ENCODE measurements at regions not wholly inside any gene's neighbourhood (a gene's known extent, or its start where the extent isn't known, plus 50 kb on each side); places are given as distances from the start of the nearest gene placed in this dataset.

DNA sequence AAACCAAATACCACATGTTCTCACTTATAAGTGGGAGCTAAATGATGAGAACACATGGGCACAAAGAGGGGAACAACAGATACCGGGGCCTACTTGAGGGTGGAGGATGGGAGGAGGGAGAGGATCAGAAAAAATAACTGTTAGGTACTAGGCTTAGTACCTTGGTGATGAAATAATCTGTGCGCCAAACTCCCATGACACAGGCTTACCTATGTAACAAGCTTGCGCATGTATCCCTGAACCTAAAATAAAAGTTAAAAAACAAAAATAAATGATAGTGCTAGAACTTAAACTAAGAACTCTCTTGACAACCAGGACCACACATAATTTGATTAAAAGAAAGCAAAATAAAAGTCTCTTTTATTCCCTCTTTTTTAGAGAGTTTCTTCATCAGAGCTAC lies 150.6 kb downstream of the CHIC2 start:
- H3K9me3 ChIP-seq, result no peaks in the 10 kb centered on the region
- no peaks in the 10 kb centered on the region for H3K9me2 ChIP-seq
- H3F3A ChIP-seq (replicated peaks; ENCODE audit: insufficient read depth), result peaks cover 31% of the 10 kb centered on the region
- H3K4me3 ChIP-seq (ENCODE audit: low read depth in 2 of 2, low read length in 1 of 2), result no peak overlapping the region
- DNase-seq, result no peak
- CTCF ChIA-PET, result interaction anchor here (0.7 to 13.4 kb wide), 6 partner anchors 16 to 319 kb away, joined by 3 to 152 read pairs (median 8); no protein-coding TSS in a partner anchor
- TF ChIP-seq, protein P1, sequence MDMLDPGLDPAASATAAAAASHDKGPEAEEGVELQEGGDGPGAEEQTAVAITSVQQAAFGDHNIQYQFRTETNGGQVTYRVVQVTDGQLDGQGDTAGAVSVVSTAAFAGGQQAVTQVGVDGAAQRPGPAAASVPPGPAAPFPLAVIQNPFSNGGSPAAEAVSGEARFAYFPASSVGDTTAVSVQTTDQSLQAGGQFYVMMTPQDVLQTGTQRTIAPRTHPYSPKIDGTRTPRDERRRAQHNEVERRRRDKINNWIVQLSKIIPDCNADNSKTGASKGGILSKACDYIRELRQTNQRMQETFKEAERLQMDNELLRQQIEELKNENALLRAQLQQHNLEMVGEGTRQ (IDR thresholded peaks at IDR 0.05; ENCODE audit: borderline replicate concordance, low read depth, low read length), result no peak
- TF ChIP-seq, protein P2, sequence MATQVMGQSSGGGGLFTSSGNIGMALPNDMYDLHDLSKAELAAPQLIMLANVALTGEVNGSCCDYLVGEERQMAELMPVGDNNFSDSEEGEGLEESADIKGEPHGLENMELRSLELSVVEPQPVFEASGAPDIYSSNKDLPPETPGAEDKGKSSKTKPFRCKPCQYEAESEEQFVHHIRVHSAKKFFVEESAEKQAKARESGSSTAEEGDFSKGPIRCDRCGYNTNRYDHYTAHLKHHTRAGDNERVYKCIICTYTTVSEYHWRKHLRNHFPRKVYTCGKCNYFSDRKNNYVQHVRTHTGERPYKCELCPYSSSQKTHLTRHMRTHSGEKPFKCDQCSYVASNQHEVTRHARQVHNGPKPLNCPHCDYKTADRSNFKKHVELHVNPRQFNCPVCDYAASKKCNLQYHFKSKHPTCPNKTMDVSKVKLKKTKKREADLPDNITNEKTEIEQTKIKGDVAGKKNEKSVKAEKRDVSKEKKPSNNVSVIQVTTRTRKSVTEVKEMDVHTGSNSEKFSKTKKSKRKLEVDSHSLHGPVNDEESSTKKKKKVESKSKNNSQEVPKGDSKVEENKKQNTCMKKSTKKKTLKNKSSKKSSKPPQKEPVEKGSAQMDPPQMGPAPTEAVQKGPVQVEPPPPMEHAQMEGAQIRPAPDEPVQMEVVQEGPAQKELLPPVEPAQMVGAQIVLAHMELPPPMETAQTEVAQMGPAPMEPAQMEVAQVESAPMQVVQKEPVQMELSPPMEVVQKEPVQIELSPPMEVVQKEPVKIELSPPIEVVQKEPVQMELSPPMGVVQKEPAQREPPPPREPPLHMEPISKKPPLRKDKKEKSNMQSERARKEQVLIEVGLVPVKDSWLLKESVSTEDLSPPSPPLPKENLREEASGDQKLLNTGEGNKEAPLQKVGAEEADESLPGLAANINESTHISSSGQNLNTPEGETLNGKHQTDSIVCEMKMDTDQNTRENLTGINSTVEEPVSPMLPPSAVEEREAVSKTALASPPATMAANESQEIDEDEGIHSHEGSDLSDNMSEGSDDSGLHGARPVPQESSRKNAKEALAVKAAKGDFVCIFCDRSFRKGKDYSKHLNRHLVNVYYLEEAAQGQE (IDR thresholded peaks at IDR 0.05; ENCODE audit: low read depth, low read length), result no peak
- TF ChIP-seq TEAD4 (IDR thresholded peaks at IDR 0.05; ENCODE audit: borderline replicate concordance, insufficient read depth) (no peak), NFIC (IDR thresholded peaks at IDR 0.05; ENCODE audit: borderline replicate concordance) (no peak), RXRA (IDR thresholded peaks at IDR 0.05; ENCODE audit: borderline replicate concordance, low read depth) (no peak), JUND (IDR thresholded peaks at IDR 0.05) (no peak), SIN3A (IDR thresholded peaks at IDR 0.05; ENCODE audit: borderline replicate concordance, low read depth, low read length) (no peak), RCOR1 (IDR thresholded peaks at IDR 0.05; ENCODE audit: low read length) (no peak), PBX3 (IDR thresholded peaks at IDR 0.05) (no peak), GATA2 (CRISPR knock-in tag; IDR thresholded peaks at IDR 0.05) (no peak), EZH2phosphoT487 (IDR thresholded peaks at IDR 0.05; ENCODE audit: borderline replicate concordance, low read depth) (no peak), GABPA (IDR thresholded peaks at IDR 0.05; ENCODE audit: low read depth) (no peak), ELF1 (IDR thresholded peaks at IDR 0.05) (no peak), TAF1 (IDR thresholded peaks at IDR 0.05; ENCODE audit: borderline replicate concordance, low read depth, low read length) (no peak), FOXM1 (IDR thresholded peaks at IDR 0.05; ENCODE audit: low read depth) (no peak)
- TF ChIP-seq, protein P3, sequence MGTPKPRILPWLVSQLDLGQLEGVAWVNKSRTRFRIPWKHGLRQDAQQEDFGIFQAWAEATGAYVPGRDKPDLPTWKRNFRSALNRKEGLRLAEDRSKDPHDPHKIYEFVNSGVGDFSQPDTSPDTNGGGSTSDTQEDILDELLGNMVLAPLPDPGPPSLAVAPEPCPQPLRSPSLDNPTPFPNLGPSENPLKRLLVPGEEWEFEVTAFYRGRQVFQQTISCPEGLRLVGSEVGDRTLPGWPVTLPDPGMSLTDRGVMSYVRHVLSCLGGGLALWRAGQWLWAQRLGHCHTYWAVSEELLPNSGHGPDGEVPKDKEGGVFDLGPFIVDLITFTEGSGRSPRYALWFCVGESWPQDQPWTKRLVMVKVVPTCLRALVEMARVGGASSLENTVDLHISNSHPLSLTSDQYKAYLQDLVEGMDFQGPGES (IDR thresholded peaks at IDR 0.05; ENCODE audit: low read depth, low read length), result no peak
- H3K4me2 ChIP-seq, result no peak overlapping the region
- H2AFZ ChIP-seq (ENCODE audit: low read depth), result no peak overlapping the region
- no peaks in the 10 kb centered on the region for H4K20me1 ChIP-seq (ENCODE audit: insufficient read depth)
- H3K9ac ChIP-seq, result no peak overlapping the region; the same call in 1 of the 2 replicates
- H3K36me3 ChIP-seq (replicated peaks in 1 of 2; ENCODE audit: control insufficient read depth in 1 of 2, insufficient read depth in 2 of 2, low read length in 1 of 2), result no peaks in the 10 kb centered on the region
- peak overlapping the region in 1 of 2 experiments; percentile 77; a peak in 2 of 4 replicates for H3K27ac ChIP-seq (ENCODE audit: low read depth in 2 of 2, low read length in 1 of 2)
- peaks cover 8 to 11% of the 10 kb centered on the region in 2 experiments for H3K4me1 ChIP-seq (ENCODE audit: control insufficient read depth in 1 of 2, insufficient read depth in 2 of 2, low read depth in 1 of 2, low read length in 1 of 2)
- no peaks in the 10 kb centered on the region for H3K79me2 ChIP-seq (ENCODE audit: insufficient read depth)
- WGBS (ENCODE audit: low lambda C conversion rate), result 100% methylated on average over 3 of the region's 3 CpGs
- POLR2A ChIA-PET, result no interaction called here
- no peaks in the 10 kb centered on the region for H3K27me3 ChIP-seq (ENCODE audit: insufficient read depth)
